GM18861 (cell line): ENCODE measurements at regions not wholly inside any gene's neighbourhood (a gene's known extent, or its start where the extent isn't known, plus 50 kb on each side); places are given as distances from the start of the nearest gene placed in this dataset.
"Not testable (repeated sequence)": the region's sequence is repeated elsewhere in the genome, so short reads cannot be mapped to it uniquely, and the experiment has no call there.

ENCODE experiments used
- ATAC-seq: cut with Tn5 transposase; IDR thresholded peaks from one replicate; pipeline ENCODE4 v1.9.1; 2021; ENCODE audit not compliant: unreplicated experiment

DNA sequence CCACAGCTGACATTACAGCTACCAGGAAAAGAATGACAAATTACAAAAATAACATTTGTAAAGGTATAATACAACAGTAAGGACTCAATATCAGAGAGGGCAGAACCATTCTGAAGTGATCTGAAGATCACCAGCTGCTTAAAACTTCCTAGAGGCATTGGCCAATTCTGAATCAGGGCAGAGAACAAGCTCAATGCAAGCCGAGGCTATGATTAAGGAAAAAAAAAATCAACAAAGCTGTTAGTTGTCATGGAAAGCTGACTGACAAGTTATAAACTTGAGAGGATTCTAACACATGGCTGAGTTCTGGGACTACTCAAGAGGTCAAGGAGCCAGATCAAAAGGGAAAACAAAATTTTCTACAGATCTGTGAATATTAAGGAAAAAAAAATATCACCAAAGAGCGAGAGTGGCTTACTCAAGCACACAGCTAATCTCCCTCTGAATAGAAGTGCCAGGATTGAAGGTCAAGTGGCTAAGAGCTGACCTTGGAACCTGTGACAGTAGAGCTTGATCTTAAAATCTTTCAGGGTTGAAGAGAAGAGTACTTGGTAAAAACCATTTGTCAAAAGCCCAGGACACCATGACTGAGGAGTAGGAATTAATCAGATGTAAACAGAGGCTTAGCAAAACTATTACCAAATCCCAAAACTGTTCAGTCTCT lies 383.4 kb downstream of the USP25 start:
- no peak for ATAC-seq

DNA sequence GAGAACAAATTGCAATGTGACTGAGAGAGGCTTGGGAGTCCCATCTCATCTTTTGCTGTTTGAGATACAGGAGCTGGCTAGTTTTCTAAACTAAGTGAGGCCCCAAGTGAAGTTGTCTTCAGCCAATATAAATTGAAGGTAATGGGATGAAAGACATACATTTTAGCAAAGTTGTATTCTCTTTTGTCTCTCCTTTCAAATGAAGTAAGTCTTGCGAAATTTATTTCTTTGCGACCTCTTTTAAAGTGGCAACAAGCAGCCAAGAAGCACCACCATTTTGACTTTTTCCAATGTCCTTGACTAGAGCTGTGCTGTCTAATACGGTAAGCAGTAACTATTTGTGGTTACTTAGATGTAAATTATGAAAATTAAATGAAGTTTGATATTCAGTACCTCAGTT lies 385.7 kb downstream of the USP25 start:
- no peak for ATAC-seq

DNA sequence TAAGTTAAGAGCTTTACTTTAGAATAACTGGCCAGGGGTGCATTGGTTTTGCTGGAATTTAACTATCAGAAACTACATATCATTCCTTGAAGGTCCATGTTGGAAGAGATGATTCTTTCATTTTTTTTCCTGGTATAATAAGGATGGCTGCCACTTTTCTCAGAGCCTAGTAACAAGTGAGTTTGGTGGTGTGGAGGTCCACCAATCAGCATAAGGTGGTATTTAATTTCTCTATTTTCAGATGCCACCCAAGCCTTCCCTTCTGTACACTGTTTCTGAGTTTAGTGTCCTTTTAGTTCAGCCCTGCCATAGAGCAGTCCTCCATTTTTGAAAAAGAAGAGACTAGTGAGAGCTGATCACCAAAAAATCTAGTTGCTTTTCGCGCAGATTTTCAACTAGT lies 386.3 kb downstream of the USP25 start:
- ATAC-seq = no peak

DNA sequence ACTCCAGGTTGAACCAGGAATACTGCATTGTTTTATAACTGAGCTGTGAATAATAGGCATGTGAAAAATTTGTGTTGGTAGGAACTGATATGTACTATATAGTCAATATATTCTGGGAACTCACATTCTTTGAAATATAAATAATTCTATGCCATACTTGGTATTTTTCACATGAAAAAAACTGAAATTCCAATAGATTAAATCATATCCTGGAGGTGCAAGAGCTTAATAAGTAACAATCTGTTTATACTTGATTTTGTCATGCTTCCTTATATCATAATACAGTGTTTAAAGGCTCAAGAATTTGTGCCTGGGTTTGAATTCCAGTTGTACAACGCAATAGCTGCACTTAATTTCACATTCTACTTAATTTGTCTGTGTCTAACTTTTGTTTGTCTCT lies 387.0 kb downstream of the USP25 start:
- no peak for ATAC-seq

DNA sequence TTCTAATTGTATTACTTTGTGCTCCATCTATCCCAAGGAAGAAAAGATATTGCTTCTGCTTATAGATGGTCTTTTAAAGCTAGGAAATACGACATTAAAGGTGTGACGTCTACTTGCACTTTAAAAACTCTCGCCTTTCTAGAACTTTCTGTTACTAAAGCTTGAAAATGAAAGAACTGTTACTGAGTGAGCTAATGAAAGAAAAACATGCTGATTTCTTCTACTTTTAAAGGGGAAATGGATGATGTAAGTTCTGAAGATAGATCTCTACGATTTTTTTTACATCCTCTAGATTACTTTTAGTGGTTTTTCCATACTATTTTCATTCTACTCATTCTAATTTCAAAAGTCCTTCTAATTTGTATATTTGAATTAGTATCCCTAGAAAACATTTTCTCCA lies 387.5 kb downstream of the USP25 start:
- ATAC-seq = no peak

DNA sequence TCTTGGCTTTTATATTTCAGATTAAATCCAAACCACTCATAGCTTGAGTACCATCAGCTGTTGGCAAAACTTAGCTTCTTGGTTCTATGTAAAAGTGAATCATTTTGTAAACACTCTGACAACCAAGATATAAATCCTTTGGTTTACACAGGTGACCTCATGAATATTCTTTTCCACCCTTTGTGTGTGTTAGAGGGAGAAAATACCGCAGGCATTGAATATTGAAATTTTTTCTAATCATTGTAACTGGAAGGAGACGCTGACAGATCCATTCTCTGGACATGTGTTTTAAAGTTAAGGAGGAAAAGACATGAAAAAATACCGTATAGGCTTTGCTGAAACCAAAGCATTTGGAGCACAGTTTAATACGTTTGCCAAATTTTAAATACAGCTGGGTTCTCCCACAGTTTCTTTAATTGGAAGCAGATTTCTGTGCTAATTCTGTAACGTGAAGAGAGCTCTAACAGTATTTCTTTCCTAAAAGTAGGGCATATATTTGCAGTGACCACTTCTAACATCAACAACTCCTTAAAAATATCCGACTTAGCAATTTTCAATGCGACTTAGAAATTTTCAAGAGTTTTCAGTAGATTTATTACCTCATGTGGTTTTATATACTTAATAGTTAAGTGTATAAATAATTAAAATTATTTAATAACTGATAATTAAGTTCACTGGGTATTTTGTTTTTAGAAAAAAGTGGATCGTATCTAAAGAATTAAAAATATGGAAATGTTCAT lies 388.2 kb downstream of the USP25 start:
- ATAC-seq = no peak

DNA sequence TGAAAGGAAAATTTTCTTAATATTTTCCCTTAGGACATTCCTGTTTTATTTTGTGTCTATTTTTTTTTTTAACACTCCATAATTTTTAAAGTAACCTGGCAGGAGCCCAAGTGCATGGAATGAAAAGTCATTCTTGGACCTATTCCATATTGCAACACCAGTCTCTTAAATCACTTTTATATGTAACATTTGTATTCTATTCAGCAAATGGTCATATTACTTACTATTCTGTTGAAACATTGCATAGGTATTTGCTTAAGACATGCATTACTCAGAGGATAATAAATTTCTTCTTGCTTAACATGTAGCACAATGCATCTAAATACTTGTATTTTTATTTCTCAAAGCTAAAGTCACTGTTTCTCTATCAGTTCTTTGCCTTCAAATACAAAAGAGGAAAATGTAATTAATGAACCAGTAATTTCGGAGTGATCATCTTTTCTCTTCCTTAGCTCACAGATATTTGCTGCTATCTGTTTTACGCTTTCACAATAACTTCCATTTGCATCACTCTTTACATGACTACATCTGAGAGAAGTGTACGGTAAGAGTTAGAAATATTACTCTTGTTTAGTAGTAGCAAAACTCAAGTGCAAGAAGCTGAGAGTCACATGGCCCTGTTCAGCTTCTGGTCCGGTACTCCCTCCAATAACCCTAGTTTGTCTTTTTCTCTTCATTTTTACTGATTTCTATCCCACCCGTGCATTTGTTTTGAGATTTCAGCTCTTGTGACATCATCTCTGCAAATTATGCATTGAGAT lies 394.8 kb downstream of the USP25 start:
- ATAC-seq = no peak

DNA sequence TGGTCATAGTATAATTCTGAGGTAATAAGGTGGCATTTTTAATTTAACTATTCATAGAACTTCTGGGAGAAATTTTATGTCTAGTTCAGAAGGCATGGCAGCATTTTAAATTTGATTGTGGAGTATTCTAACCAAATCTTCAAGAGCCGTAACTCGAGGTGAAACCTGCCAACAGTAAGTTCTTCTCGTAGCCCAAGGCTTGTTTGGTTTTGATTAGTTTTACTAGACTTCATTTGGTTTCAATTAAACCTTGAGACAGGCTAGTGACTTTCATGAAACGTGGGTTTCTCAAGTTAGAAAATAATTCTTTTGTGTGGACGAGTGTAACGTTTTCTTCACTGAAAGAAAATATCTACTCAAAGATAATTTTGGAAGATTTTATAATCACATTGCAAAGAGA lies 395.5 kb downstream of the USP25 start:
- ATAC-seq = no peak

DNA sequence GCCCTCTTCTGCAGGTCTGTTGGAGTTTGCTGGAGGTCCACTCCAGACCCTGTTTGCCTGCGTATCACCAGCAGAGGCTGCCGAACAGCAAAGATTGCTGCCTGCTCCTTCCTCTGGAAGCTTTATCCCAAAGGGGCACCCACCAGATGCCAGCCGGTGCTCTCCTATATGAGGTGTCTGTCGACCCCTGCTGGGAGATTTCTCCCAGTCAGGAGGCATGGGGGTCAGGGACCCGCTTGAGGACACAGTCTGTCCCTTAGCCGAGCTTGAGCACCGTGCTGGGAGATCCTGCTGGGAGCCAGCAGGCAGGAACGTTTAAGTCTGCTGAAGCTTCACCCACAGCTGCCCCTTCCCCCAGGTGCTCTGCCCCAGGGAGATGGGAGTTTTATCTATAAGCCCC lies 402.7 kb downstream of the USP25 start:
- ATAC-seq = not testable (repeated sequence)

DNA sequence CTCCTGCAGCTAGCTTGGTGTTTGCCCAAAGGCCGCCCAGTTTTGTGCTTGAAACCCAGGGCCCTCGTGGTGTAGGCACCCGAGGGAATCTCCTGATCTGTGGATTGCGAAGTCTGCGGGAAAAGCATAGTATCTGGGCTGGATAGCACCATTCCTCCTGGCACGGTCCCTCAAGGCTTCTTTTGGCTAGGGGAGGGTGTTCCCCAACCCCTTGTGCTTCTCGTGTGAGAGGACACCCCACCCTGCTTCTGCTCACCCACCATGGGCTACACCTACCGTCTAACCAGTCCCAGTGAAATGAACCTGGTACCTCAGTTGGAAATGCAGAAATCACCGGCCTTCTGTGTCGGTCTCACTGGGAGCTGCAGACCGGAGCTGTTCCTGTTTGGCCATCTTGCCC lies 403.5 kb downstream of the USP25 start:
- no peak for ATAC-seq

DNA sequence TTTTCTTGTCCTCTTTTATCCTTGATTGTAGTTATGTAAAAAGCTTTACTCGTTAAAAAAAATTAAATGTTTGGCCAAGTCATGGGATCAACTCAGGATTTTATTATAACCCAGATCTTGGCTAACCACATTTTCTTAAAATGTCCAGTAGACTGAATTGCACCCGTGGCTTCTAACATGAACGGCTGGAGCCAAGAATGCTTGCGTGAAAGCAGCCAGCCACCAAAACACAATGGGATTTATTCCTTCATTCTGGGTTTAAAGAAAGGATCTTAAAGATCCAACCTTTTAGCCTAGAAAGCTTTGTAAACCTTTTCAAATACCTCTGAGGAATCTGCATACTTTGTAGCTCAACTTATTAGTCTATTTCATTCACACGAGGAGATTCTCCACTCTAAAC lies 404.4 kb downstream of the USP25 start:
- ATAC-seq = no peak

DNA sequence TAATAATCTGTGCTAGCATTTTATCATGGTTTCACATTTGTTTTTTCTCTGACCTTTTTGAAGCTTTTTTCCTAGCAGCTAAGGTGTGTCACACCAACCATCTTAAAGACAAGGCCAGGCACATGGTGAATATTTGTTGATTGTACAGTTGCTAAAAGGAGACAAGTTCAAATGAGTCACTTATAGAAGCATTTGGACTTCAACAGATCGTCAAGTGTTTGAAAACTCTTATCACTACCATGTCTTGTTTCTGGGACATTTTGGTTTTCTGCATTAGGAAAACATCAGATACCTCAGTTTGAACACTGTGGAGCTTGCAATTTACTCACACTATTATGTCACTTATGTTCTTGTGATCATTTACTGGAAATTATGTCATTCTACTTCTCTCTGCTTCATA lies 407.3 kb downstream of the USP25 start:
- ATAC-seq = no peak

DNA sequence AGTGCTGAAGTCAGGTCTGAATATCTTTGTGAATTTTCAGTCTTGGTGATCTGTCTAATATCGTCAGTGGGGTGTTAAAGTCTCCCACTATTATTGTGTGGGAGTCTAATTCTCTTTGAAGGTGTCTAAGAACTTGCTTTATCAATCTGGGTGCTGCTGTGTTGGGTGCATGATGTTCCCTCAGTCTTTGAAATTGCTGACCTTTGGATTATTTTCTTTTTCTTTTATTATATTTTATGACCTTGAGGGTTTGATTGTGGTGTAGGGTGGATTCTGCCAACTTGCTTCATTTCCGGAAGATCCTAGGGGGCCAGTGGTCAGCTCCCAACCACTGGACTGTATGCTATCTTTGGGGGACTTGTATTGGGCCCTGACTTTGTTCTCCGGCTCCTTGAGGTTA lies 415.3 kb downstream of the USP25 start:
- no peak for ATAC-seq

DNA sequence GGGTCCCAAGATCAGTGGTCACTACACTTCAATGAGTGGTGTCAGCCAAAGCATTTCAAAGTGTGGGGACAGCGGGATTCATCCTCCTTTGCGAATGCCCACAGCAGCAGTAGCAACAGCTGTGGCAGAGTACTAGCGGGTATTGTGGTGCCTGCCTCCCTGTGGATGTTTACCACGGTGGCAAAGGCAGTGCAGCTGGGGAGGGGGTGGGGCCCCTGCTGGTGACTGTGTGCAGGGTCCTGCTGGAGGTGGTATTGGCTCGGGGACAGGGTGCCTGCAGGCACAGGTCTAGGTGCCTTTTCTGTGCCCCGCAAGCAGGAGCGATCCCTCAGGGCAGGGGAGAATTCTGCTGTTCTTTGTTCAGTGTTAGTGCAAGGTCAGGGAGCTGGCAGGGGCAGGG lies 415.7 kb downstream of the USP25 start:
- ATAC-seq = no peak

DNA sequence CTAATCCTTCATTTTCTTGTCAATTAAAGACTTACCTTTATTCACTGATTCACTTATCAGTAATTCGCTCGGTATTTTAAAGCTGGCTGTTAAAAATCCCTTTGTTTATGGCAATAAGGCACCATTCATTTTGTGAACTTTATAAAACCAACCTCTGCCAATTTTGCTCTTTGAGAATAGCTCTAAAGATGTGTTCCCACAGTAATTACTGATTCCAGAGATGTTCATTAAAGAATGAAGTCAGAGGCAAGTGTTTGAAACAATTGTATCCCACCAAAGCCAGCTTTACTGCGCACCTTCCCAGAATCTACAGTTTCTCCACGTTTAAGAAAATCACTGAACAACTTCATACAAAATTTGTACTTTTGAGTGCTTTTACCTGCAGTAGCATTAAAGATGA lies 424.5 kb downstream of the USP25 start:
- ATAC-seq = no peak

DNA sequence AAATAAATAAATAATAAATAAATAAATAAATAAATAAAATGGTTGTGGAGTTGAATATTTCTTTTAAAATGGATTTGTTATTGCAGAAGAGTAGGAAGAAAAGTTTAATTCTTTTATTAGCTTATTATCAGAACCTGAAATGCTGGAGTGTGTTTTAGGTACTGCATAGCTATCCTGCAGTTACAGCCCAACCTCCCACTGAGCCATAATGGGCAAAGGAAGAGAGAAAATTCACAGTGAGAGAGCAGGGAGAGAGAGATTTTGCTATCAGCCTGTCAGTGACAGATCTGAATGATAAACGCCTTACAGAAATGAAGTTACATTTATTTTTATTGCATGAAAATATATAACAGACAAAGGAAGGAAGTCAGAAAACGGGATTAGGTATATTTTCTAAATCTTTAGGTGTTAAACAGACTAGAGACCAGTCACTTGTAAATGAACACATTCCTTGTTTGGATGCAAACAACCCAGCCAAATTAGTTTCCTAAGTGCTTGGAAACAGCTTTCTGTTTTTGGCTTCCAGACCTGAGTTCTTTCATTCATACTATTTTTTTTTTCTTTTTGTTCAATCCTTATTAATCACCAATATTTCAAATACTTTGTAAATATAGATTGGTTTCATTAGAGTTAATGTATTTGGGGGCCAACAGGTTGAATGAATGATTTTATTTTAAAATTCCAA lies 425.3 kb downstream of the USP25 start:
- no peak for ATAC-seq

DNA sequence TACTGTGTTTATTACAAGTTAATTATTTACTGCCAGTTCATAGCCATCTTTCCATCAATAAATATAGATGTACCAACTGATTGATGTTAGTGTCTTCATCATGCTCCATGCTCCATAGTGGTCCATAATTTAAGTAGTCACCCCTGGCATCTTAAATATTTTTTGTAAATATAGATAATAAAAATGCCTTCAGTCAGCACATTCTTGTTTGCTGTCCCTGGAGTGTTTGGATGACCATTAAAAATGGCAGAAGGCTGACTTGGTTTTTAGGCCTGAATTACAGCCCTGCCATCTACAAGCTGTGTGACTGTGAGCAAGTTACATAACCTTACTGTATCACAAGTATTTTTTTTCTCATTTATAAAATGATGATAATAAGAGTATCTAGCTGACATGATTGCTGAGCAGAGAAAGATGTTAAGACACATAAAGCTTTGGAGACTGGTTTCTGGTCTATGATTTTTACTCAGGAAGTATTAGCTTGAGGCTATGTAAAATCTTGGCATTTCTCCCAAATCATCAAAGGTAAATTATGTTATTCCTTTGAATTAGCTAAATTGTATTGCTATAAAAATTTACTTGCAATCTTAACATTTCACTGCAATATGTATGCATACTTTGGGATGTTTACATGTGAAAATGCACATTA lies 427.2 kb downstream of the USP25 start:
- no peak for ATAC-seq

DNA sequence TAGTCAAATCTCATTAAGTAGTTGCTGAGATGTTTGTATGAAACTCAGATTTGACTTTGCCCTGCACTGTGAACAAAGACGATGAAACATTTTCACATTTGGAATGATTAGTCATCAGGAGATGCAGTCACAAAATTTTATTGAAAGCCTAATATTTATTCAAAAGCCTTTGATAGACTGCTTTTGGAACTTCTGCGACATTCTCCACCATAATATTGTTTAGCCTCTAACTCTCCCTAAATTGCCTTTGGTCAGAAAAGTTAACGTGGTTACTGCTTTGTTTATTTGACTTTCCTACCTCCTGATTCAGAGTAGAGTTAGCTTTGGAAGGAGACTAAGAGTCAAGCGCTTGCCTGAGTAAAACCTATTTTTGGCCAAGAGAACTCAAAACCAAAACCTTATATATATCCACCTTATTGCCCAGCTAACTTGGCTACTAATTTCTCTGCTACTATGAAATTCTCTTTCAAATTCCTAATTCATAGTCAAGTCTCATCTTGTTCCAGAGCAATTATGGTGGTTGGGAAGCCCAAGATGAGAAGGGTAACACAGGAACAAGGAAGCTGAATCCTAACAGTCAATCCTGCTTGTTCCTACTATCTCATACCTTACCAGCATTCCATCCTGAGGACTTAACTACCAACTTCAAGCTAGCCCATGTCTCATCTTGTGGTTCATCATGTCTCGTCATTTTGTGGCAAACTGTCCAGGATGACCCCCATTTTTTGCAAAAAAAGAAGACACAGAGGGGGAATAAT lies 429.6 kb downstream of the USP25 start:
- ATAC-seq = no peak

DNA sequence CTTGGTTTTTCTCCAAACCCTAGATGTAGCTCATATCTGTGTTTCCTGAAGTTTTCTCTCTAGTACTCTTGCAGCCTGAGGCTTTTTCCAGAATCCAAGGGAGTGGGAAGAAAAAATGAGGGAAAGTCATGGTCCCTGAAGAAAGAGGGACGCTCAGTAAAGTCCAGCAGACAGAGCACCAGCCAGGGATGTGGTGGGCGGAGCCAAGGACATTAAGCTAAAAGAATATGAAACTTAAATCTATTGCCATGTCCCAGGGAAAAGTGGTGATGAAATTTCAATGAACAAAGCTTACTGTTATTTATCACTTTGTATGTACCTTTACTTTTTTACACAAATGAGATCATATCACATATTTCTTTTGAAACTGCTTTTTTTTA lies 430.2 kb downstream of the USP25 start:
- no peak for ATAC-seq

DNA sequence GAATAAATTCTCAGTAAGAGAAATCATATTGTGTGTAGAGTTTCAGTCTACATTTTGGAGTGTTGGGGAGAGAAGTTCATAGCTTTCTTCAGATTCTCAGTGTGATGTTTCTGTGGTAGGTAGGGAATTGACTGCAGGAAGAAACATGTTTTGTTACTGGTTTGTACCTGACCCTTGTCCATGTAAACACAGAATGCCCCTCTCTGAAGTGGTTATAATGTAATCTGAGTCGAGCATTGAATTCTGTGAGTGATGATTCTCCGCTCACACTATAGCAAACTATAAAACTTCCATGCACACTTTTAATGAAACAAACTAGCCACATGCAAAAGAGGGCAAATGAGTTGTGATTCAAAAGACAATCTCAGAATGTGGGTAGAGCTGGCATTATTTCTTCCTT lies 433.2 kb downstream of the USP25 start:
- no peak for ATAC-seq
